HG03575 (cell line): ENCODE measurements at regions not wholly inside any gene's neighbourhood (a gene's known extent, or its start where the extent isn't known, plus 50 kb on each side); places are given as distances from the start of the nearest gene placed in this dataset.

Experiments used
- ATAC-seq: cut with Tn5 transposase; IDR thresholded peaks from one replicate; pipeline ENCODE4 v1.9.1; 2021; ENCODE audit not compliant: unreplicated experiment, insufficient number of reproducible peaks, low FRiP score; ENCODE audit errors: extremely low read depth

DNA sequence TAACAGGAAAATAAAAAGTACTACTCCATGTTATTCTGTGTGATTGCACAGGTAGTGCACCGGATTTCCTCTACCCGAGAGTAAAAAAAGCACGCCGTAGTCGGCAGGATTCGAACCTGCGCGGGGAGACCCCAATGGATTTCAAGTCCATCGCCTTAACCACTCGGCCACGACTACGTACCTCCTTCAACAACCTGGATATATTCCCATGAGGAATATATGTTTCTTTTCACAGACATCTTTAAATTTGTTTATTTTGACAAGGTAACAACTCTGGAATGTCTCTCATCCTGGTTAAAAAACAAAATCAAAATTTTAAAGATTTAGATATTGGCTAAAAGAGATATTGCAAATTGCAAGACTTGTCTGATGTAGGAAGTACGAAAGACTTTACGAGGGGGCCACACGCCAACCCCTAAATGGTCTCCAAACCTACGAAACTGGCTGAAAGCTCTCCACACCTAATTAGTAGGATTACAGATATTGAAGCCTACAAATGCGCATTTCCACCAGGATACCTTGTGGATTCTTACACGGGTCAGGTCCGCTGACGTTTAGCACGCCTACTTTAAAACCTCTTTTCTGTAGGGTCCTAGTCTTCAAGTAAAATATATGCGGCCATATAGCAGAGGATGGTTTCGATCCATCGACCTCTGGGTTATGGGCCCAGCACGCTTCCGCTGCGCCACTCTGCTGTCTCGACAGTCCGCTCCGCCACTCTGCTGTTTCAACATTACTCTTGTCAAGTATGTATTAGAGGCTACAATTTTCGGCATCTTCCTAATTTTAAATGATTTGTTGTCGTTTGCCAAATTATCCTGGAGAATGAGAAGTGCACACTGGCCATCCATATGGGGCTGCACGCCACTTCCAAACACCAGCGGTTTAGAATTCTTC is 52.2 kb upstream of the BTN3A2 start:
- no peak for ATAC-seq
